BLaER1 (cell line): ENCODE measurements at regions not wholly inside any gene's neighbourhood (a gene's known extent, or its start where the extent isn't known, plus 50 kb on each side); places are given as distances from the start of the nearest gene placed in this dataset.
"Not testable (repeated sequence)": the region's sequence is repeated elsewhere in the genome, so short reads cannot be mapped to it uniquely, and the experiment has no call there.

ENCODE experiments used
- H3K27ac ChIP-seq: shearing (Covaris generic); formaldehyde crosslinking; 2 replicates; pipeline ENCODE4 v1.8.1; 2022
- H3K27me3 ChIP-seq: shearing (Covaris generic); formaldehyde crosslinking; 2 replicates; pipeline ENCODE4 v1.8.1; 2022
- H3K36me3 ChIP-seq: shearing (Covaris generic); formaldehyde crosslinking; 2 replicates; pipeline ENCODE4 v1.8.1; 2022
- H3K4me1 ChIP-seq: shearing (Covaris generic); formaldehyde crosslinking; 2 replicates; pipeline ENCODE4 v1.8.1; 2022
- H3K4me2 ChIP-seq: shearing (Covaris generic); formaldehyde crosslinking; 2 replicates; pipeline ENCODE4 v1.8.1; 2022
- H3K4me3 ChIP-seq: shearing (Covaris generic); formaldehyde crosslinking; 2 replicates; pipeline ENCODE4 v1.8.1; 2022
- H3K9ac ChIP-seq: shearing (Covaris generic); formaldehyde crosslinking; 2 replicates; pipeline ENCODE4 v1.8.1; 2022
- H3K9me3 ChIP-seq: shearing (Covaris generic); formaldehyde crosslinking; 2 replicates; pipeline ENCODE4 v1.8.1; 2022
- H4K20me1 ChIP-seq: shearing (Covaris generic); formaldehyde crosslinking; 2 replicates; pipeline ENCODE4 v1.8.1; 2022
- Cebpa-rat ChIP-seq: shearing (Covaris generic); IDR thresholded peaks from 2 replicates; pipeline ENCODE4 v1.8.1; 2022

GRCh38 chr3:7978087-7978422 lies 523.6 kb upstream of the LMCD1 start:
- peak overlapping the region; percentile 11; the same call in 1 of the 2 replicates for H3K4me3 ChIP-seq
- no peaks in the 10 kb centered on the region for H4K20me1 ChIP-seq
- peak overlapping the region; percentile 53; the same call in 1 of the 2 replicates for H3K27ac ChIP-seq
- peak overlapping the region; percentile 72 for H3K4me2 ChIP-seq
- H3K27me3 ChIP-seq = no peaks in the 10 kb centered on the region
- H3K36me3 ChIP-seq = no peaks in the 10 kb centered on the region
- no peaks in the 10 kb centered on the region for H3K9me3 ChIP-seq
- H3K4me1 ChIP-seq = peaks cover 23% of the 10 kb centered on the region
- H3K9ac ChIP-seq = no peak overlapping the region; the same call in 1 of the 2 replicates
- no peak for TF ChIP-seq Cebpa-rat

- Histone ChIP-seq H3K27ac (no peak overlapping the region), H4K20me1 (no peaks in the 10 kb centered on the region), H3K9me3 (no peaks in the 10 kb centered on the region), H3K4me2 (no peak overlapping the region), H3K4me3 (no peak overlapping the region), H3K36me3 (no peaks in the 10 kb centered on the region), H3K9ac (no peak overlapping the region), H3K4me1 (peaks cover 20% of the 10 kb centered on the region), H3K27me3 (no peaks in the 10 kb centered on the region)
- no peak for TF ChIP-seq Cebpa-rat
Measured at GRCh38 chr3:7982126-7982525, 519.5 kb upstream of the LMCD1 start.

- no peak for TF ChIP-seq Cebpa-rat
- Histone ChIP-seq H3K36me3 (no peaks in the 10 kb centered on the region), H3K9ac (no peak overlapping the region)
Measured at GRCh38 chr3:7999384-7999783, 502.2 kb upstream of the LMCD1 start.

GRCh38 chr3:8001307-8001706 lies 500.3 kb upstream of the LMCD1 start:
- no peaks in the 10 kb centered on the region for H4K20me1 ChIP-seq
- no peak overlapping the region for H3K4me3 ChIP-seq
- H3K27ac ChIP-seq = no peak overlapping the region
- H3K4me2 ChIP-seq = no peak overlapping the region
- no peaks in the 10 kb centered on the region for H3K9me3 ChIP-seq
- no peaks in the 10 kb centered on the region for H3K36me3 ChIP-seq
- H3K9ac ChIP-seq = no peak overlapping the region
- no peaks in the 10 kb centered on the region for H3K4me1 ChIP-seq
- TF ChIP-seq Cebpa-rat = no peak
- no peaks in the 10 kb centered on the region for H3K27me3 ChIP-seq

More at GRCh38 chr3:7999384-7999783, 502.2 kb upstream of the LMCD1 start:
- Histone ChIP-seq H3K27ac (no peak overlapping the region), H3K9me3 (no peaks in the 10 kb centered on the region), H3K27me3 (no peaks in the 10 kb centered on the region), H3K4me1 (no peaks in the 10 kb centered on the region), H3K4me3 (no peak overlapping the region), H3K4me2 (no peak overlapping the region), H4K20me1 (no peaks in the 10 kb centered on the region)

- H3K9ac ChIP-seq = no peak overlapping the region
- no peak for TF ChIP-seq Cebpa-rat
- H3K36me3 ChIP-seq = no peaks in the 10 kb centered on the region
- H3K4me2 ChIP-seq = no peak overlapping the region
- H3K27me3 ChIP-seq = no peaks in the 10 kb centered on the region
- H3K27ac ChIP-seq = no peak overlapping the region
- no peaks in the 10 kb centered on the region for H3K9me3 ChIP-seq
- no peaks in the 10 kb centered on the region for H4K20me1 ChIP-seq
- no peaks in the 10 kb centered on the region for H3K4me1 ChIP-seq
- H3K4me3 ChIP-seq = no peak overlapping the region
Measured at GRCh38 chr3:8001712-8002111, 499.9 kb upstream of the LMCD1 start.

- Histone ChIP-seq H4K20me1 (no peaks in the 10 kb centered on the region), H3K4me3 (no peak overlapping the region), H3K27me3 (no peaks in the 10 kb centered on the region), H3K36me3 (no peaks in the 10 kb centered on the region), H3K27ac (no peak overlapping the region), H3K4me2 (no peak overlapping the region), H3K9ac (no peak overlapping the region), H3K9me3 (no peaks in the 10 kb centered on the region), H3K4me1 (no peaks in the 10 kb centered on the region)
- no peak for TF ChIP-seq Cebpa-rat
Measured at GRCh38 chr3:8011902-8012301, 489.7 kb upstream of the LMCD1 start.

- Histone ChIP-seq H3K4me3 (no peak overlapping the region), H3K4me1 (no peaks in the 10 kb centered on the region), H4K20me1 (no peaks in the 10 kb centered on the region), H3K27me3 (no peaks in the 10 kb centered on the region), H3K9me3 (no peaks in the 10 kb centered on the region), H3K9ac (no peak overlapping the region), H3K27ac (no peak overlapping the region), H3K4me2 (no peak overlapping the region), H3K36me3 (no peaks in the 10 kb centered on the region)
- no peak for TF ChIP-seq Cebpa-rat
Measured at GRCh38 chr3:8020047-8020841, 481.4 kb upstream of the LMCD1 start.

GRCh38 chr3:8027954-8028353 lies 473.7 kb upstream of the LMCD1 start:
- Histone ChIP-seq H3K36me3 (no peaks in the 10 kb centered on the region), H3K9ac (no peak overlapping the region), H3K27me3 (no peaks in the 10 kb centered on the region), H3K4me1 (no peaks in the 10 kb centered on the region), H3K4me2 (no peak overlapping the region), H3K9me3 (0 out of 2 replicates have a peak, but pooled peaks cover 3% of the 10 kb centered on the region), H4K20me1 (no peaks in the 10 kb centered on the region), H3K4me3 (no peak overlapping the region), H3K27ac (no peak overlapping the region)
- TF ChIP-seq Cebpa-rat = no peak

- no peak overlapping the region for H3K27ac ChIP-seq
- H4K20me1 ChIP-seq = no peaks in the 10 kb centered on the region
- no peak overlapping the region for H3K4me2 ChIP-seq
- no peaks in the 10 kb centered on the region for H3K36me3 ChIP-seq
- no peak overlapping the region for H3K4me3 ChIP-seq
- H3K9ac ChIP-seq = no peak overlapping the region
- TF ChIP-seq Cebpa-rat = no peak
- H3K27me3 ChIP-seq = no peaks in the 10 kb centered on the region
- H3K4me1 ChIP-seq = no peaks in the 10 kb centered on the region
- H3K9me3 ChIP-seq = no peaks in the 10 kb centered on the region
Measured at GRCh38 chr3:8050283-8050682, 451.3 kb upstream of the LMCD1 start.

GRCh38 chr3:8052659-8053058 lies 449.0 kb upstream of the LMCD1 start:
- no peaks in the 10 kb centered on the region for H3K27me3 ChIP-seq
- H4K20me1 ChIP-seq = no peaks in the 10 kb centered on the region
- no peak overlapping the region for H3K4me2 ChIP-seq
- H3K4me3 ChIP-seq = no peak overlapping the region
- H3K9ac ChIP-seq = no peak overlapping the region
- H3K27ac ChIP-seq = no peak overlapping the region
- no peaks in the 10 kb centered on the region for H3K4me1 ChIP-seq
- H3K36me3 ChIP-seq = no peaks in the 10 kb centered on the region
- TF ChIP-seq Cebpa-rat = no peak
- no peaks in the 10 kb centered on the region for H3K9me3 ChIP-seq

GRCh38 chr3:8068135-8068534 lies 433.5 kb upstream of the LMCD1 start:
- H4K20me1 ChIP-seq, H3K9ac ChIP-seq, H3K27me3 ChIP-seq, H3K27ac ChIP-seq, H3K4me1 ChIP-seq, H3K9me3 ChIP-seq, H3K4me3 ChIP-seq, H3K4me2 ChIP-seq, H3K36me3 ChIP-seq: not testable (repeated sequence)
